Activated CD8-positive, alpha-beta memory T cell treated with anti-CD3 and anti-CD28 coated beads for 24 hours (primary cell): ENCODE measurements at regions not wholly inside any gene's neighbourhood (a gene's known extent, or its start where the extent isn't known, plus 50 kb on each side); places are given as distances from the start of the nearest gene placed in this dataset.

Experiments used
- DNase-seq: peaks from one replicate; pipeline ENCODE4 v3.0.0-alpha.2; 2020

- no peak for DNase-seq
Measured at GRCh38 chr1:168381850-168382249, 101.2 kb downstream of the TBX19 start.

DNA sequence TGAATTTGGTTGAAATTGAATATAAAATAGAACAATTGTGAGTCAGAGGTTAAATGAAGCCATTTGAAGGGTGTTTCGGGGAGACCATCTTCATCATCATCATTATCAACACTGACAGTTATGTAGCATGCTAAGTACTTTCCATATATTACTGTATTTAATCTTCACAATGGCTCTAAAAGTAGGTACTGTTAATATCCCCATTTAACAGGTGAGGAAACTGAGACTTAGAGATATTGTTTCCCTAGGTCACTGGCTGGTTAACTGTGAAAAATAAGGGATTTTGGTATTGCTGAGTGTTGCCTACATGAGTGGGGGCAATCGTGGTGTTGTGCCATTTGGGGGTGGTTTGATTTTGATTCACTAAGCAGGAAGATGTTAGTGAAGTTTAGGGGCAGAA is 100.3 kb downstream of the TBX19 start:
- DNase-seq: no peak

- DNase-seq: no peak
Measured at GRCh38 chr1:168379104-168379860, 98.6 kb downstream of the TBX19 start.

DNA sequence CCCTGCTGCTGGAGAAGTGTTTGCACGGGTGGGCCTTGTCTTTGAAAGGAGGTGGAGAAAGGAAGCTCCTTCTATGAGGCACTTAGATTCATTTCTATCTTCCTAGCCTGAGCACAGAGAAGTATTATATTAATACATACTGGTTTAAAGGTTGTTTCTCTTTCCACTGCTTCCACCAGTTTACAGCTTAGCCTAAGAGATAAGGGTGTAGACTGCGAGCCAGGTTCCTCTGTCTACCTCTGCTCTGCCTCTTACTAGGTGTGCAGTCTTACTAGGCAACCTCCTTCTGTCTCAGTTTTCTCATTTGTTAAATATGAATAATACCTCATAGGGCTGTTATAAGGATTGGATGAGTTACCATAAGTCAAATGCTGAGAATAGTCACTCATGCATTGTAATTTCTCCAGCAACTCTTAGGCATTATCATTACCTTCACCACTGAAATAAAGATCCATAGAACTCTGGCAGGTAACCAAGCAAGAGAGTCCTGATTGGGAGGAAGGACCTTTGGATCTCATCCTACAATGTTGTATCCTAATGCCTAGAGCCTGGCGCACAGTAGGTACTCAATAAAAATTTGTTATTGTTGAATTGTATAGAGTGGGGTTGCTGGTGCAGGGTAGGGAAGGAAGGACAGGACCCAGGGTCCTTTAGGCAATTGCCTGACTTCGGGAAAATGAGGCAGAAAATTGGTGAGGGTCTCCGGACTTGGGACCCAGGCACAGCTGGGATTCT is 95.1 kb downstream of the TBX19 start:
- DNase-seq: no peak

DNA sequence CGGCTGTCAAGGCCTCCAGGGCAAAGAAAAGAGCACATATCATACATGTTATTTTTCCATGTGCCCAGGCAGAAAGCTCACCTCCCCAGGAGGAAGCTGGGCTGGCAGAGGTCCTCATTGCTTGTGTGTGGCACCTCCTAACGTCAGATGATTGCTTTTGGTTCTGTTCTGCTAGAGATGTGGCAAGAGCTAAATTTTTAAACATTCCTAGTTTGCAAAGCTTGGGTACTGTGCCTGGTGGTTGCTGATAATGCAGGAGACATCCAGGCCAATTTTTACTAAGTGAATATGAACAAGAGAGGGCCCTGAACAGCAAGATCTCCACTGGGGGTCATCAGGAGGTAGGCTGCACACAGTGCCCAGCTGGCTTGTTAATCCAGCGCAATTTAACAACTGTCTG is 93.9 kb downstream of the TBX19 start:
- no peak for DNase-seq

DNA sequence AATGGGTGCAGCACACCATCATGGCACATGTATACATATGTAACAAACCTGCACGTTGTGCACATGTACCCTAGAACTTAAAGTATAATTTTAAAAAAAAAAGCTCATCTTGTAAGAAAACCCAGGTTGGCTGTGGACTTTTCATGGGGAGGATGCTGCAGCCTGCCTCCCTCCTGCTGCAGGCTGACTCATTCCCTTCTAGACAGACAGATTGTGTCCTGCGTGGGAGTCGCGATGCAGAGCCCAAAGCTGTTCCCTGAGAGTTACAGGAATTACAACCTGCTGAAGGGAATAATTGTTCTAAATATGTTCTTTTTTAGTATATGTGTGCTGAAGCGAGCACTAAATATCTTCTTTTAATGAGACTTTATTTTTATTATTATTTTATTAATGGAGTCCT is 93.2 kb downstream of the TBX19 start:
- DNase-seq: no peak

GRCh38 chr1:168372861-168373371 is 92.2 kb downstream of the TBX19 start:
- DNase-seq: no peak

GRCh38 chr1:168372307-168372706 is 91.6 kb downstream of the TBX19 start:
- no peak for DNase-seq

DNA sequence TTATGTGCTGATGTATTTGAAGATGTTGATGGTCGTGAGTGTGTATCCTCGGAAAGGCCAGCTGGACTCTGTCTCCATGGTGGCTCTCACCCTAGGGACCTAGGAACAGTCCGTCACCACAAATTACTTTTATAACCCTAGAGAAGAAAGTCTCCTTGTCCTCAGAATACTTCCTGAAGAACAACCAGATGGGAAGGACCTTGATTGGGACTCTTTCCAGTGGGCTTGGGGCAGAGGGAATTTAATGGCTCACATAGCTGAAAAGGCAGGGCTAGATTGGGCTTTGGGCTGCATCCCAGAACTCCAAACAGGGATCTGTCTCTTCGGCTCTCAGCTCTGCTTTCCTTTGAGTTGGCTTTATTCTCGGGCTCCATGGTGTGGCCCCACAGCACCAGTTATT is 90.8 kb downstream of the TBX19 start:
- DNase-seq: no peak

GRCh38 chr1:168370586-168370985 is 89.9 kb downstream of the TBX19 start:
- DNase-seq: no peak

DNA sequence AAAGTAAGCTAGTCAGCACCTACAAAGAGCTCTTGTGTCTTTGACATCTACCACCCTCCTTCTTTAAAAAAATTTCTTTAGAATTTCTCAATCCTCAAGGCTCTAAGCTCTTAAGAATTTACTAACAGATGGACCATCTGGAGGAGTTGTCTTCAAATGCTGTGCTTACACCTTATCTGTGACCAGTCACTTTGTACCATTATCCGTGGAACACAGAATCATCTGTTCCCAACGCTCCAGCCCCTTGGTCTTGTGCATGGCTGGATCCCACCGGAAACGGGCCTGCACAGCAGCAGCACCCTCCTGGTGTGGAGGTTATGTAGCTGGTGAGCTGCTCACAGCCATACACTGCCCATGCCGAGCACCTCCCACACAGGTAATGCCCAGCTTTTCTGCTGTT is 89.0 kb downstream of the TBX19 start:
- no peak for DNase-seq

- DNase-seq: no peak
Measured at GRCh38 chr1:168368131-168368530, 87.5 kb downstream of the TBX19 start.

DNA sequence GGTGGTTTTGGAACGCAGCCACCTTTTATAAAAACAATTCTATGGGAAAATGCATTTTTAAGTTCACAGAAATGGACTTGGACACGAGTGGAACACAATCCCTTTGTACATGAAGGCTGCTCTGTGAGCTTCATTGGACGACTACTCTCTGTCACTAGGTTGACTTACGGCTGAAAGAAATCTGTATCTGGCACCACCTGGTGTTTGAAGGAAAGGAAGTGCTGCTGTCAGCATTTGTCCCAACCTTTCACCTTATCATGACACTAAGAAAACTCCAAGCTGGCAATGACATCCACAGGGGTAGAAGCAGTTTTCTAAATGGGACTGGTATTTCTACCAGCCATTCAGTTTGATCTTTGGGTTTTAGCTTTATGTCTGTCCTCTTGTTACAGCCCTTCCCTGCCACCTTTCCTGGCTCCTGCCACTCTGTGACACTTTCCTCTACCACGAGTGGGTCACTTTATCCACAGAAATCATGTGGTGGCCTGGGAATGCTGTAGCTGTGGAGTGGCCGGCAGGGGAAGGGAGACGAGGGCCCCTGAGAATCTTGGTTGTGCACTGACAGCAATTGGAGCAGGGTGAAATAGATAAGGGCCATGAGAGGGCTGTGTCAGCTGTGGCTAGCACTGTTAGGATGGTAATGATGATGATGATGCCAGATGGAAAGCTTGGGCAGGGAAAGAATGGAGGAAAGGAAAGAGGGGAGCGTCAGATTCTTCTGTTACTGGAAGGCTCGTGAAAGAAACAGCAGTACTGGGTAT is 85.2 kb downstream of the TBX19 start:
- no peak for DNase-seq
